ENCODE measurements at regions not wholly inside any gene's neighbourhood (a gene's known extent, or its start where the extent isn't known, plus 50 kb on each side); places are given as distances from the start of the nearest gene placed in this dataset.

- WGBS, 2 donors, result 85 to 86% methylated on average over 6 of the region's 6 CpGs
- DNase-seq (no peak), ATAC-seq (ENCODE audit: low FRiP score in 2 of 2) (peak in 1 of 2 donors; percentile 65)
- no peak overlapping the region for H3K27ac ChIP-seq
- H3K4me3 ChIP-seq, result no peak overlapping the region
- no peaks in the 10 kb centered on the region for H3K9me3 ChIP-seq
- TF ChIP-seq CTCF (IDR thresholded peaks at IDR 0.05) (no peak), POLR2A (IDR thresholded peaks at IDR 0.05) (no peak), EP300 (IDR thresholded peaks at IDR 0.05) (no peak), POLR2AphosphoS5 (IDR thresholded peaks at IDR 0.05) (no peak)
- no peaks in the 10 kb centered on the region for H3K4me1 ChIP-seq
- no peaks in the 10 kb centered on the region for H3K36me3 ChIP-seq
- no peaks in the 10 kb centered on the region for H3K27me3 ChIP-seq
Observed at GRCh38 chr5:66246608-66247007, 102.5 kb downstream of the SREK1 start.

GRCh38 chr5:66247176-66247960, 103.3 kb downstream of the SREK1 start:
- TF ChIP-seq CTCF (IDR thresholded peaks at IDR 0.05) (no peak), EP300 (IDR thresholded peaks at IDR 0.05) (no peak), POLR2A (IDR thresholded peaks at IDR 0.05) (no peak)
- 67 to 73% methylated on average over 4 of the region's 4 CpGs for WGBS, 2 donors

GRCh38 chr5:66248874-66249273, 104.8 kb downstream of the SREK1 start:
- DNase-seq, result no peak

More at GRCh38 chr5:66247176-66247960, 103.3 kb downstream of the SREK1 start:
- no peaks in the 10 kb centered on the region for H3K4me1 ChIP-seq
- H3K36me3 ChIP-seq, result no peaks in the 10 kb centered on the region
- no peaks in the 10 kb centered on the region for H3K27me3 ChIP-seq
- no peaks in the 10 kb centered on the region for H3K9me3 ChIP-seq
- no peak overlapping the region for H3K27ac ChIP-seq
- DNase-seq (no peak), ATAC-seq (ENCODE audit: low FRiP score in 2 of 2) (peak in 1 of 2 donors; percentile 59)
- H3K4me3 ChIP-seq, result no peak overlapping the region

GRCh38 chr5:66249920-66250319, 105.8 kb downstream of the SREK1 start:
- H3K27me3 ChIP-seq, result no peaks in the 10 kb centered on the region
- no peak overlapping the region for H3K4me3 ChIP-seq
- H3K36me3 ChIP-seq, result no peaks in the 10 kb centered on the region
- ATAC-seq (ENCODE audit: low FRiP score in 2 of 2), result no peak
- no peak for TF ChIP-seq POLR2A (IDR thresholded peaks at IDR 0.05)
- no peak for TF ChIP-seq POLR2AphosphoS5 (IDR thresholded peaks at IDR 0.05)
- TF ChIP-seq EP300 (IDR thresholded peaks at IDR 0.05), result no peak
- TF ChIP-seq CTCF (IDR thresholded peaks at IDR 0.05), result no peak
- no peaks in the 10 kb centered on the region for H3K9me3 ChIP-seq
- no peaks in the 10 kb centered on the region for H3K4me1 ChIP-seq
- 81 to 89% methylated on average over 4 of the region's 4 CpGs for WGBS, 2 donors
- H3K27ac ChIP-seq, result no peak overlapping the region
- DNase-seq, result no peak

More at GRCh38 chr5:66248874-66249273, 104.8 kb downstream of the SREK1 start:
- no peak for ATAC-seq (ENCODE audit: low FRiP score in 2 of 2)
- no peaks in the 10 kb centered on the region for H3K36me3 ChIP-seq
- no peaks in the 10 kb centered on the region for H3K4me1 ChIP-seq
- no peak overlapping the region for H3K27ac ChIP-seq
- TF ChIP-seq POLR2A (IDR thresholded peaks at IDR 0.05), result no peak
- no peak for TF ChIP-seq EP300 (IDR thresholded peaks at IDR 0.05)
- no peak for TF ChIP-seq POLR2AphosphoS5 (IDR thresholded peaks at IDR 0.05)
- 70 to 72% methylated on average over 2 of the region's 2 CpGs for WGBS, 2 donors
- H3K4me3 ChIP-seq, result no peak overlapping the region
- H3K27me3 ChIP-seq, result no peaks in the 10 kb centered on the region
- no peaks in the 10 kb centered on the region for H3K9me3 ChIP-seq

- Histone ChIP-seq H3K27me3 (no peaks in the 10 kb centered on the region), H3K36me3 (no peaks in the 10 kb centered on the region), H3K27ac (no peak overlapping the region), H3K9me3 (no peaks in the 10 kb centered on the region), H3K4me3 (no peak overlapping the region), H3K4me1 (no peaks in the 10 kb centered on the region)
- 77 to 79% methylated on average over 3 of the region's 3 CpGs for WGBS, 2 donors
- ATAC-seq (ENCODE audit: low FRiP score in 2 of 2), result no peak
- DNase-seq, result no peak
- TF ChIP-seq POLR2A (IDR thresholded peaks at IDR 0.05), result no peak
- no peak for TF ChIP-seq POLR2AphosphoS5 (IDR thresholded peaks at IDR 0.05)
- no peak for TF ChIP-seq EP300 (IDR thresholded peaks at IDR 0.05)
- TF ChIP-seq CTCF (IDR thresholded peaks at IDR 0.05), result no peak
Observed at GRCh38 chr5:66252849-66253248, 108.7 kb downstream of the SREK1 start.

Data from upper lobe of left lung (tissue), 6 donors.